ENCODE measurements at regions not wholly inside any gene's neighbourhood (a gene's known extent, or its start where the extent isn't known, plus 50 kb on each side); places are given as distances from the start of the nearest gene placed in this dataset.

- Histone ChIP-seq H3K4me3 (ENCODE audit: low read depth, low read length) (no peak overlapping the region), H3K27me3 (ENCODE audit: control insufficient read depth, insufficient read depth, low read length) (no peaks in the 10 kb centered on the region), H3K36me3 (ENCODE audit: control insufficient read depth, insufficient read depth, low read length) (no peaks in the 10 kb centered on the region)
- ChIA-PET POLR2A (no interaction called here), CTCF (no interaction called here)
- TF ChIP-seq CTCF (IDR thresholded peaks at IDR 0.05; ENCODE audit: insufficient read depth, low read depth, low read length) = no peak
- DNase-seq (ENCODE audit: low read depth) = no peak
These were observed 533.2 kb upstream of the PCDH9 start for GRCh38 chr13:67763384-67763783.

- CTCF ChIA-PET = no interaction called here
- no peak for DNase-seq (ENCODE audit: low read depth)
- Histone ChIP-seq H3K27me3 (ENCODE audit: control insufficient read depth, insufficient read depth, low read length) (no peaks in the 10 kb centered on the region), H3K4me3 (ENCODE audit: low read depth, low read length) (no peak overlapping the region), H3K36me3 (ENCODE audit: control insufficient read depth, insufficient read depth, low read length) (no peaks in the 10 kb centered on the region)
- no peak for TF ChIP-seq CTCF (IDR thresholded peaks at IDR 0.05; ENCODE audit: insufficient read depth, low read depth, low read length)
- POLR2A ChIA-PET = no interaction called here
These were observed 528.8 kb upstream of the PCDH9 start for GRCh38 chr13:67758975-67759374.

GRCh38 chr13:67754012-67754411 is 523.9 kb upstream of the PCDH9 start:
- H3K4me3 ChIP-seq (ENCODE audit: low read depth, low read length) = no peak overlapping the region
- TF ChIP-seq CTCF (IDR thresholded peaks at IDR 0.05; ENCODE audit: insufficient read depth, low read depth, low read length) = no peak
- no peaks in the 10 kb centered on the region for H3K36me3 ChIP-seq (ENCODE audit: control insufficient read depth, insufficient read depth, low read length)
- POLR2A ChIA-PET = no interaction called here
- no peaks in the 10 kb centered on the region for H3K27me3 ChIP-seq (ENCODE audit: control insufficient read depth, insufficient read depth, low read length)
- CTCF ChIA-PET = no interaction called here
- no peak for DNase-seq (ENCODE audit: low read depth)

- TF ChIP-seq CTCF (IDR thresholded peaks at IDR 0.05; ENCODE audit: insufficient read depth, low read depth, low read length) = no peak
- CTCF ChIA-PET = no interaction called here
- H3K27me3 ChIP-seq (ENCODE audit: control insufficient read depth, insufficient read depth, low read length) = no peaks in the 10 kb centered on the region
- no peak for DNase-seq (ENCODE audit: low read depth)
- POLR2A ChIA-PET = no interaction called here
- no peaks in the 10 kb centered on the region for H3K36me3 ChIP-seq (ENCODE audit: control insufficient read depth, insufficient read depth, low read length)
- no peak overlapping the region for H3K4me3 ChIP-seq (ENCODE audit: low read depth, low read length)
These were observed 522.6 kb upstream of the PCDH9 start for GRCh38 chr13:67752759-67753158.

GRCh38 chr13:67742478-67742877 is 512.3 kb upstream of the PCDH9 start:
- Histone ChIP-seq H3K36me3 (ENCODE audit: control insufficient read depth, insufficient read depth, low read length) (no peaks in the 10 kb centered on the region), H3K27me3 (ENCODE audit: control insufficient read depth, insufficient read depth, low read length) (no peaks in the 10 kb centered on the region), H3K4me3 (ENCODE audit: low read depth, low read length) (no peak overlapping the region)
- TF ChIP-seq CTCF (IDR thresholded peaks at IDR 0.05; ENCODE audit: insufficient read depth, low read depth, low read length) = no peak
- CTCF ChIA-PET = no interaction called here
- POLR2A ChIA-PET = no interaction called here
- DNase-seq (ENCODE audit: low read depth) = no peak

Measured in BJ (cell line).